ENCODE measurements at regions not wholly inside any gene's neighbourhood (a gene's known extent, or its start where the extent isn't known, plus 50 kb on each side); places are given as distances from the start of the nearest gene placed in this dataset.

DNA sequence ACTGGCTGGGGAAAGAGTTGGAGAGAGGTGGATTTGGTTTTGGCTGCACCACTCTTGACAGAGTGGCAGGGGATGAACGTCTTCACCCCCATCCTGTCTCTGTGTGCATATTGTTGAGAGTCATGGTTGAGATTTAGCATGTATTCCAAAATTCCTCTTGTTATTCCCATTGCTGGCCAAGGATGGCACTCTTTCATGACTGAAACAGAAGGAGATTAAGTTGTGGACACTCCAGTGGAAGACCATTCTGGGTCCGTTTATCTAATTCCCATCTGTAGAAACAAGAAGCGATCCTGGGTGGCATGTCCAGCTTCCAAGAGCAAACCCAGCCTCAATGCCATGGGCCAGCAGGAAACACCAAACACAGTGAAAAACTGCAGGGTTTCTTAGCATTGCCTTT is 469.0 kb upstream of the IGFBP3 start:
- DNase-seq, result no peak

DNA sequence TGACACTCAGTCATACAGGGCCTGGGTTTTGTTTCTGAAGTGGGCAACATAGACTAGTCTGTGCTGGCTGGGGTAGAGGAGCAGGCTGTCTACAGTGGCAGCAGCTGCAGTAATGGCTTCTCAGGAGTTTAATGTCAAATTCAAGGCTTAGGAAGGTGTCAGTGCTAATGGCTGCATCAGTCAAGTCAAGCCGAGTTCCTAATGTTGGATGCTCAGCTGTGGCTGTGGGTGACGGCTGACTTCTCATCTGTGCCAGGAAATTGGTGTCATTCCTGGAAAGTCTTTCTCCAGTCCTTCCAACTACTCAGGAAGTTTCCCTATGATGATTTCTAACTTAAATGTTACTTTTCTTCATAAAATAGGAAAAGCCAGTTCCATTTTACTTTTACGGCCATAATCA is 468.1 kb upstream of the IGFBP3 start:
- no peak for DNase-seq

DNA sequence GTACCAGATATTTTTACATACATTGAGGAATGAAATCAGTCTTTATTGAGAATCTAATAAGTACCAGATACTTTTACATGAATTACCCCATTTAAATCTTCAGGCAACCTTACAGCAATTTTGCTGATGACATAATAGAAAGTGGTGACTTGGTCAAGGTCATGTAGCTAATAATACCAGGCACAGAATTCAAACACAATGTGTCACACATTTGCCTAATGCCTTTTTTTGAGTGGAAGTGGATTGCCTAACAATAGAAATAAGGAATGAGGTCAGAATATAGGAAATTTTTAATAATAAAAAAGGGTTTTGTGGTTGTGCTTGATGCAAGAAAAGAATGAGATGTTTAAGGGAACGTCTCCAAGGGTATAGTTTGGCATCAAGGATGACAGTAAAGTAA is 466.6 kb upstream of the IGFBP3 start:
- no peak for DNase-seq

DNA sequence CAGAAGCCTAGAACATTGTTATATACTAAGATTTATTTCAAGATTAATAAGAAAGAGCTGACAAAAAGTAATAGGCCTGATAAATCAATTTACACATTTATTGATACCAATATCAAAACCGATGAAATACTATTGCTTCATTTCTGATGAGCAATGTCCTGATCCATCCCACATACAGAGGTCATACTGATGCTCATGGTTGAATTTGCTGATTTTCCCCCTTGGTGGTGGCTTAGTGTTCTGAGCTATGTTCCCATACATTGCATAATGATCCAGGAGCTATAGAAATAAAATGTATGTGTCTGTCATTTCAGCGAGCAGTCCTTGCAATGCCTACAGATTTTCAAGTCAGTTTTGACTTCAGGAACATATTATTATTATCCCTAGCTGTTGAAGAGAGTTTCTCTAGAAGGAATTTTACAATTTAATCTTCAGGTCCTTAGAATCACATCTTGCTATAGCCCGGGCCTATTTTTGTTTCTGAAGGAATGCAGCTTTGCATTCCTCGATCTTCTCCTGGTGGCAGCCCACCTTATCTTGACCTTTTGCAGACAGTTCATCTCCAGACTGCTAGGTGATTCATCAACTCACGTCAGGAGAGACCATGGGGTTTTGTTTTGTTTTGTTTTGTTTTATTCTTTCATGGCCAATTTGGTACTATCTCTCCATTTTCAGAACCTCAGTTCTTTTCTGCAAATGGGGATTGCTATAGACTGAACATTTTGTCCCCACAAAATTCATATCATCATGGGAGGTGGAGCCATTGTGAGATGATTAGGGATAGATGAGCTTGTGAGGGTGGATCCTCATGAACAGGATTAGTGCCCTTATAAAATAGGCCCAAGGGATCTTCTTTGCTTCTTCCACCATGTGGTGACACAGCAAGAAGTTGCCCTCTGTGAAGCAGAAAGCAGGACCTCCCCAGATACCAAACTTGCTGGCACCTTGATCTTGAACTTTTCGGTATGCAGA is 465.6 kb upstream of the IGFBP3 start:
- DNase-seq, result no peak

DNA sequence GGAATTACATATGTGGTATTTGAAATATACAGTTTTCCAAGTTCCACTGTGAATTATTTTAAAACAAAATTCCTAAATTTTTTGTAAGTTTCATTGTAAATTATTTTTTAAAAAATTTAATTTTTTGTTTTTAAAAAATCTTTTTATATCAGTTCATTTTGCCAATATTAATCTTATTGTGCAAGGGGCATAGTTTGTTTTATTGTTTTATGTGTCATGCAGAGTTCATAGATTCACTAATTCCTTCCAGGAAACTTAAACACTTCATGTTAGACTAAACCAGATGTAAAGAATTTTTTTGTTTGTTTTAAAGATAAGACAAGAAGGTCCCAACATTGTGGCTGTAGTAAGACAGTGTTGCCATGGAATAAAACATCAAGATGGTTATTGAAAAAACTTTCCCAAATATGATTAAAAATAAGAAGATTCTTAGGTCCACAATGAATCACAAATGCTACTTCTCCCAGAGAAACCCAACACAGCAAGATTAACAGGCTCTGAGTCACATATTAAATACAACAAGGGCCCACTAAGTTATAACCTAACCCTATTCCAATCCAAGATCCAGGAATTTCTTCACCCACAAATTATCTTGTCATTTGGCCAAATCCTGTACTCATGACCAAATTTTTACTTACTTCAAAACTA is 464.7 kb upstream of the IGFBP3 start:
- DNase-seq, result no peak

DNA sequence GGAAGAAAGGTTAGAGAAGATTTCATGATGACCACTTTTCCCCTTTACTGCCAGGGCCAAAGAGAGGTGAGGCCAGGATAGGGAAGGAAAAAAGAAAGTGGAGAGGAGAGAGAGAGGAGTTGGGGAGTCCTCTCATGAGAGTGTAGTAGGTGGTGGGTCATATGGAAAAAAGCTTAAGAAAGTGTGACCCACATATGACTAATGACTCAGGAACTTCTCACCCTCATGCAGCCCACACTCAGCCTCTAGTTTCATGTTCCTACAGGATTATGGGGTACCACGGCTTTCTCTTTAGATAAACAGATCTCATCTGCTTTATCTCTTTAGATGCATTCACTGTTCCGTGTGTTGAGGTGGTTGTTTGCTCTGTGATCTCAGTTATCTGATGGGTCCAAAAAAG is 462.5 kb upstream of the IGFBP3 start:
- DNase-seq, result no peak

DNA sequence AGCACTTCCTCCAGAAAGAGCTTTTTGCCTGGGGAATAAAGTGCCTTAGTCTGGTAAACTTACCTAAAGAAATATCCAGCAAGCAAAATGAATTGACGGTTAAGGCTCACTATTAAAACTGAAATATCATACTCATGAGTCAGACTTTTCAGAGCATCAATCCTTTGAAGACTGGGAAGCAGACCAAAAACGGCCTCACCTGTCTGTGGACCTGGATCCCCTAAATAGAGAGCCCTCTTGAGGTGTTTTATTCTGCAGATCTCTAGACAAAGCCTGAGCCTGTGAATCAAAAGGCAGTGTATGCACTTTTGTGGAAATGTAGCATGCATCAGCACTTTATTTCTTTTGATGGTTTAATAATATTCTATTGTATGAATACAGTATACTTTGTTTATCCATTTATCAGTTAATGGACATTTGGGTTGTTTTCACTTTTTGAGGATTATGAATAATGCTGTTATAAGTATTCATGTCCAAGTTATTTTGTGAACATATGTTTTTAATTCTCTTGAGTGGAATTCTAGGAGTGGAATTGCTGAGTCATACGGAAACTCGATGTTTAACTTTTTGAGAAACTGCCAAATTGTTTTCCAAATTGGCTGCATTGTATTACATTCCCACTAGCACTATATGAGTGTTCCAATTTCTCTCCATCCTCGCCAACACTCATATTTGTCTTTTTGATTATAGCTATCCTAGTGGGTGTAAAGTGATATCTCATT is 449.0 kb upstream of the IGFBP3 start:
- DNase-seq, result no peak

DNA sequence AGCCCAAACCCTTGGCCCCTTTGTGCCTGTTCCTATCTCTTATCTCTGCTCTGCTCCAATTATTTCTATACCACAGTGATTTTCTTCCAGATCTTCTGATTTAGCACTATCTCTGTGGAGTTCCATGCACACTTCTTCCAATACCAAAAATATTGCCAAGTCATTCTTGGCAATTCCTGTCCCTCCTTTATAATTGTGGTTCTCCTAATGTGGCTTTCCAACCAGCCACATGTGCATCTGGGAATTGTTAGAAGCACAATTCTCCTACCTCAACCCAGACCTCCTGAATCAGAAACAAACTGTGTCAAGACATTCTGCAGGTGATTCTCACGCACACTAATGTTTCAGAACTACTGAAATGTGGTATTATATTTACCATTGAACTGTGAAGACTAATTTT is 447.8 kb upstream of the IGFBP3 start:
- DNase-seq, result no peak

DNA sequence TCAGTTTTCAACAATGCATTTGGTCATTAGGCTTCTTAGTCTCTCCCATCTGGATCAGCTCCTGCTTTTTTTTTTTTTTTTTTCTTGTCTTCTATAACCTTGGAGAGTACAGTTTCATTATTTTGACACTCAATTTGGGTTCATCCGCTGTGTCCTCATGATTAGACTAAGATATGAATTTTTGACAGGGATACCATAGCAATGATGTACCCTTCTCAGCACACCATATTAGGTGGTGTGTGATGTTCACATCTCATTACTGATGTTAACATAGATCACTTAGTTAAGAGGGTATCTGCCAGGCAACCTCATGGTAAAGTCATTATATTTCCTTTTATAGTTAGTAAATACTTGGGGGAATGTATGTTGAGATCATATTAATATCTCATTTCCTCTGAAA is 445.5 kb upstream of the IGFBP3 start:
- DNase-seq, result no peak

DNA sequence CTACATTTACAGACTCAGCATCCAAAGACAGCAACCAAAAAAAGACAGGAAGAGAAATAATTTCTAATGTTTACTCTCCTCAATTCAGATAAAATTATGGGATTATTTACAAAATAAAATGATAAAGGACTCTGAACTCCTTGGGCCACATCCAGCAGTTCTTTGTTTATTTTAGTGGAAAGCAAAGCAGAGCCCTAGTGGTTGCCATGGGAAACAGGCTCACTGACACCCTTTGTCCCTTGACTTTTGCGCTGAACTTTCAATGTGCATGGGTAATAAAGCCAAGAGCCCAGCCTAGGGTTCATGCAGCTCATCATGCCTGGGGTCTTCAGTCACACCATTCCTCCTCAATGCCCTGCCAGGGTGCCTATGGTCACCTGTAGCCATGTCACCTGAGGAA is 442.6 kb upstream of the IGFBP3 start:
- DNase-seq, result no peak

DNA sequence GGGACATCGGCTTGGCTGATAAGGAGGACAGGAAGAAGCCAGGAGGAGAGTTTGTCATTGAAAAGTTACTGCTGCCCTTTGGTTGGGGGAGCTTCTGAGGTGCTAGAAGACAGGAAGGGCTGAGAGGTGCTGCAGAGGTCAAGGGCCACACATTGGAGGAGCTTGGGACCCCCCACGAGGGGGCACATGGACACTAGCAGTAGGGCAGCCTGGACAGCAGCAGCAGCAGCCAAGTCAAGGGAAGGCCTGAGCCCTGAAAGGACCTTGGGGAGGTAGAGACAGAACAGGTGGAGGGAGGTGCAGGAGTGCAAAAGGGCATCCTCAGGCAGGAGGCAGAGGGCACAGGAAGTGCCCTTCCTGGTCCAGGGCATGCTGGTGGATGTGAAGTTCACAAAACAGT is 439.7 kb upstream of the IGFBP3 start:
- DNase-seq, result no peak

DNA sequence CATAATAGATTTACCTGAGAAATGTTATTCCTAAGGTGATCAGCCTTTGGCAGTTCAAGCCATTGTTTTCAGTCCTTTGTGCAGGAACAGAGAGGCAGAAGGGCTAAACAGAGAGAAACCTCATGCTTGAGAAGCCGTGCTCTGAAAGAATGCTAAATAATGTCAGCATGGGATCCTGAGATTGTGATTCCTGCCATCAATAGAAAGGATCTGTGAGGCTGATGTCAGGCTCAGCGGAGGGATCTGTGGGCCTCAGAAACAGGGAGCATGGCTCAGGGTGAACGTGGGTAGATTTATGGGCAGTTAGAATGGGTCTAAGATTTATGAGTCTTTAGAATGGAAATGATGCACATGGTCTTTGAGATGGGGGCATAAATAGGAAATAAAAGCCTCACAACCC is 439.2 kb upstream of the IGFBP3 start:
- no peak for DNase-seq

DNA sequence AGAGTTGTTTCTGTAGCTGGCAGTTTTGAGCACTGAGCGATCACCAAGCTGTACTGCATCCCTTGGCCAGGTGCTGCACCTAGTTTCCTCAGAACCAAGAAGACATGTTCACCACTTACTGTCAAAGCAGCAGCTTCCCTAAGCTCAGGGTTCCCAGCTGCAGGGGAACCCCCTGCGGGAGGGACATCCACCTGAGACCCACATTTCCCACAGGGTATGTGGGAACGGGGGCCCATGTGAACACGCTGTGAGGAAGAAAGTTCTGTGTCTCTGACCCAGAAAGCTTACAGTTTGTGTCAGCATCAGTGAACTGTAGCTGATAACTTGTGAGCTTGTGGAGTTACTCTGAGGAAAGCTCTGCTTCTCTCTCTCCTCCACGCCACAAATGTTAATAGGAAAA is 436.8 kb upstream of the IGFBP3 start:
- DNase-seq, result no peak

DNA sequence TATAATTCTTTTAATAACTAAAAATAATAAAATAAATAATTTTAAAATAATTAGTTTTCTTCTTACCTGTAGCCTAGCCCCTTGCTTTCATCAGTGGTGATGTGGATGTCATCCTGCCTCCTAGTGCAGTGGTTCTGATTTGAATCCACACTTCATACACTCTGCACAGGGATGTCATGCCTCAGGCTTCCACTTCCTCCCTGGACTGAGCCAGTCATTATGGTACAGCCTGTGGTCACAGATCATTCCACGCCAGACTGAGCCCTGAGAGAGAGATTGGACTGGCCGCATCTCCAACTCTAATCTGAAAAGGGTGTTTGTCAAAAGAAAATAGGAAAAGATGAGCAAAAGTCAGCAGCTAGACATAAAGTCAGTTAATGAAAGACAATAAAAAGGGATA is 436.2 kb upstream of the IGFBP3 start:
- no peak for DNase-seq

DNA sequence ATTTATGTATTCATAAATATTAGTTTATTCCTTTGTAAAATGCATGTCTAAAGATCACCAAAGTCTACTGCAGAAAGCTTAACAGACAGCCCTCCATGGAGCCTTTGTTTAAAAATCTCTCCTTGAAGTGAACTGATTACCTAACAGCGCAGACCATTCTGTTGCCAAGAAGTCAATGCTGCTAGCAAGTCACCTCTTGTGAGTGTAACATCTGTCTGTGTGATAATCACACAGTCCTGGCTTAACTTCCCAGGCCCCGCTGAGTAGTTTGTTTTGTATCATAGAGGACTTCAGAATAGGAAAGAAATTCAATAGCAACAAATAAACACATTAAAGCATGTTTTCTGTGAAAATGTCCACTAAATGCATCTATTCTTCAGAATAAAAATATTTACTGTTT is 435.3 kb upstream of the IGFBP3 start:
- DNase-seq, result no peak

DNA sequence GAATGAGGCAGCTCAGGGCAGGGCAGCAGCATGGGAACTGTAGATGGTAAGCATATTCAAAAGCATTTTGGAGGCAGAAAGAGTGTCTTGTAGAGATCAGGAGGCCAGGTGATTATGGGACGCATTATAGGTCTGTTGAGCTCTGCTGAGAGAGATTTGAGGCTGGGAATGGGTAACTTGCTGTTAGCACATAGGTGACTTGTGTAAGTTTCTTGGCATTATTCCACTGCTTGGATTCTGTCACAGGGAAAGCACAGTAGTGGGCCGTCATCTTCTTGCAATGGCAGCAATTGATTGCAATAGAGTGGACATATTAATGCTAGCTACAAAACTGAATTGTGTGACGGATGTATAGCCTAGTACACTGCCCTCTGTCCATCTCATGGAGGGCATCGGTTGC is 434.3 kb upstream of the IGFBP3 start:
- no peak for DNase-seq

DNA sequence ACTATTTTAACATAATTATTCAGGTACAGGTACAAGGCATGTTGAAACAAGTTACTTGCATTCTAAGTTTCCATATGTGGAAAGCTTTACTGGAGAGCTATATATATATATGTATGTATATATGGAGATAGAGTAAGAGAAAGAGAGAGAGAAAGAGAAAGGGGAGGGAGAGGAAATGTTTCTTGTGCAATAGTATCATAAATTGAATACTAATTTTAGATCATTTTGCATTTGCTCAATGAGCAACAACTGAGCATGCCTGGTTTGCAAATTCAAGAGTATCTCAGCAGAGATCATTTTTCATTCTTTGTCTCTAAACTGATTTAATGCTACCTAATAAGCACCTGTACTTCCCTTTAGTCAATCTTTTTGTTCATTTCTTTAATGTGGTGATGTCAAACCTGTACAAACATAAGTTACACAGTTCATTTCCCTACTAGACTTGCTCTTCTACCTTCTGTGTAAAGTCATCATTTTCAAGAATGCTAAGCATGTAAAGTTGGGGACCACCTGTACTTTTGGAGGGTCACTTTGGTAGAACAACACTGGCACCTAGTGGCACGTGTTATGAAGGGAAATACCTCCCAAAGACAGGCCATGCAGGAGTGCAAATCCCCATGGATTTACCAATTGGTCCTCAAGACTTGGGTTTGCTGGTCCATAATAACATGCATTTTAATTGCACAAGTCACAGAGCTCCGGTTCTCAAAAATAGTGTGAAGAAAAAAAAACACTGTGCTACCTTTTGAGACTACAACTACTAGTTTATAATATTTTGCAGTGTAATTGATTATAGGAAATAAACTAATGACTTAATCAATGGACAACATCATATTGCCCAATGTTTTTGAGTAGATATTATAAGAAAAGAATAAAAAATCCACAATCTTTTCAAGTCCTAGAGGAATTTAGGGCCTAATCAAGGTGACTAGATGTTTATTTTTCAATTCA is 431.2 kb upstream of the IGFBP3 start:
- peak; percentile 42 for DNase-seq

DNA sequence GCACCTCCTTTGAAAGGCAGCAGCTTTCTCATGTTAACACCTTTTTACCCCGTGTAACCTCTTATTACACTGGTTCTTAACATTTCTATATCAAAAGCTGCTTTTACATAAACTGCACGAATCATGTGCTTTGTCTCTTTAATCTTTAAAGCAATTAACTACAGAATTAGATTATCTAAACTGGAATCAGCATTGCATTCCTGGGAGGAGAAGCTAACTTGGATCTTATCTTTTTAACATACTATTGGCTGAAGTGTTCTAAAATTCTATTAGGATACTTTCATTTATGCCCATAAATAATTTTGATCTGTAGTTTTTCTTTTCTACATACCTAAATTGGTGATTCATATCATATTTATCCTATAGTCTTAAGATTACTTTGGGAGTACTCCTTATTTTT is 428.4 kb upstream of the IGFBP3 start:
- DNase-seq, result no peak

DNA sequence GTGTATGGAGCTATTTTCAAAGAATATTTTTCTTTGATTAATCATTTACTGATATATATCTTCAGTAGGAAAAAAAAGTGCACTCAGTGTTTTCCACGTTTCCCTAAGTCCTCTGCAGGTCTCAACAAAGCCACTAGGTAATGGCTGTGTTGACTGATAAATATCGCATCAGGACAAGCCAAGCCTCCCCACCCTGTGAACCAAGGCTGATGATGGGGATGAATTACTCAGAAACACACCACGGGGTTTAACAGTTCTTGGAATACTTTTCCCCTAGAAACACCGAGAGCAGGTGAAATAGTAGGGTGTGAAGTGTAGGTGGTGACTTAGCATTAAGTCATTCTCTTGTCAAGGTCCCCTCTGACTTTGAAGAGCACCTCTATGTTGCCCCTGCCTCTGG is 423.5 kb upstream of the IGFBP3 start:
- no peak for DNase-seq

DNA sequence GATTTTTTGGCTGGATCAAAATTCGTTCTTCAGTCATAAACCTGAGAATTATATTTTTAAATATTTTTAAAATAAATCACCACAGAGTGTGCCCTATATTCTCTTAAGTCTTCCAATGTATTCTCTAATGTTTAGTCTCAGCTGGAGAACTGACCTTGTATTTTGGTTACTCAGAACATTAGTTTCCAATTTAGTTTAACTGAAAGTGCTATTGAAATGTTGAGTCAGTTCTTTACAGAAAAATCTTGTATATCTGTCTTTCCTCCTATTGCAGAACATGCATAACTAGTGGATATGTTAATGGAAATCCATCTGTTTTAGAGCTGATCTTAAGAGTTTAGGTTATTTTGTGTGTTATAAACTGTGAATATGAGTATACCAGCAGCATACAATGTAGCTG is 422.7 kb upstream of the IGFBP3 start:
- no peak for DNase-seq

DNA sequence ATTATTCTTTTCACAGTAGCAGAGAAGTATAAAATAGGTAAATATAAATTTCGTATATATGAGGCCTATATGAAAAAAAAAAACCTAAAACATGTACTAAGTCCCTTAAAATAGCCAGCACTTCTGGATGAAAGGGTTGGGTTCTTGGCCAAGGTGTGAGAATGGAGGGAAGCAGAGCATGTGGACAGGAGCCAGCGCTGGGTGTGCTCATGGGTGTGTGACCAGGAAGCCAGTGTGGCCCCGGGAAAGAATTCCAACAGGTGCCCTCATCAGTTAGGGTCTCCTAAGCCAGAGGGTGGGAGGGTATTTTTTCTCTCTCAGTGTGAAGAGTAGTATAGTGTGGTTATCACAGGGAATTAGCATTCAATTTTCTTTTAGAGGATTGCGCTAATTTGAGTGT is 401.9 kb upstream of the IGFBP3 start:
- DNase-seq, result no peak

DNA sequence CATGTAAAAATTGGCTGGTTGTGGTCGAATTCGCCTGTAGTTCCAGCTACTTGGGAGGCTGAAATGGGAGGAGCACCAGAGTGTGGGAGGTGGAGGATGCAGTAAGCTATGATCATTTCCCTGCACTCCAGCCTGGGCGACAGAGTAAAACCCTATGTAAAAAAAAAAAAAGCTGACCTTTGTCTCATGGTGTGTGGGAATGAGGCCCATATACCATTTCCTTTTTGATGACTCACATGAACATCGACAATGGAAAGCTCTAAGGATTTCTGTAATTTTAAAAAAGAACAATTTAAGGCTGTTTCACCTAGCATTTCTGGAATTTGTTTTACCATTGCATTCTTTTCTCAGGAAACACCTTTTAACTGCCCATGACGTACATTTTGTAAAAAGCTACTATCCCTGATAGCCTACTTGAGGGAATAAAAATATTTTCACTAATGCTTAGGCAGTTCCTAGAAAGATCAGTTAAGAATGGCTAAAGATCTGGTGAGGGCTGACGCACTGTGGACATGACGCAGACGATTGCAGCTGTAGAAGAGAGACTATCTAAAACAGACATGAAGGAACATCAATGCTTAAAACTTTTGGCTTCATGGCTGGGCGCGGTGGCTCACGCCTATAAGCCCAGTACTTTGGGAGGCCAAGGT is 400.6 kb upstream of the IGFBP3 start:
- no peak for DNase-seq

Measured in retina (tissue), 1 donor.